GM12878 (cell line): ENCODE measurements at regions not wholly inside any gene's neighbourhood (a gene's known extent, or its start where the extent isn't known, plus 50 kb on each side); places are given as distances from the start of the nearest gene placed in this dataset.

ENCODE experiments used
- EP300 ChIP-seq, 2 experiments: fragments of 150-350 bp in 1 of 2; IDR thresholded peaks; 2 replicates each; pipeline ENCODE4 v1.6.1; 2011 to 2012; ENCODE audit warnings: low read depth in 2 of 2, low read length in 2 of 2, borderline replicate concordance in 1 of 2, improper control_type of control experiment in 1 of 2, inconsistent platforms in 1 of 2; ENCODE audit not compliant: control insufficient read depth in 1 of 2
- PAX8 ChIP-seq: fragments of 450-650 bp; IDR thresholded peaks from 2 replicates; pipeline ENCODE4 v1.6.1; 2017; ENCODE audit warnings: mild to moderate bottlenecking, moderate library complexity
- PKNOX1 ChIP-seq: fragments of 450-650 bp; IDR thresholded peaks from 2 replicates; pipeline ENCODE4 v1.6.1; 2016; ENCODE audit warnings: mild to moderate bottlenecking
- RELB ChIP-seq: fragments of 450-650 bp; IDR thresholded peaks from 2 replicates; pipeline ENCODE4 v1.6.1; 2017; ENCODE audit warnings: low read depth, mild to moderate bottlenecking, moderate library complexity
- SREBF2 ChIP-seq: IDR thresholded peaks from 2 replicates; pipeline ENCODE4 v1.6.1; 2012; ENCODE audit warnings: mild to moderate bottlenecking, low read length
- YBX1 ChIP-seq: fragments of 450-650 bp; IDR thresholded peaks from 2 replicates; pipeline ENCODE4 v1.6.1; 2016; ENCODE audit warnings: antibody characterized with exemption
- ZBTB11 ChIP-seq: fragments of 450-650 bp; formaldehyde crosslinking; IDR thresholded peaks from 2 replicates; pipeline ENCODE4 v1.5.0; 2022; ENCODE audit warnings: mild to moderate bottlenecking, missing genetic modification characterization
- ZNF217 ChIP-seq: fragments of 450-650 bp; IDR thresholded peaks from 2 replicates; pipeline ENCODE4 v1.6.1; 2017; ENCODE audit warnings: antibody characterized with exemption, mild to moderate bottlenecking

- TF ChIP-seq ZBTB11 (CRISPR knock-in tag) (no peak), SREBF2 (no peak), YBX1 (no peak), PKNOX1 (no peak), PAX8 (no peak), ZNF217 (no peak), EP300 (IDR thresholded peaks at IDR 0.05; ENCODE audit: borderline replicate concordance in 1 of 2, control insufficient read depth in 1 of 2, low read depth in 2 of 2, low read length in 2 of 2) (no peak), RELB (no peak)
Observed at GRCh38 chr16:55179411-55179810, 144.6 kb upstream of the IRX6 start (continued).
